Glutamatergic neuron (in vitro differentiated cells): ENCODE measurements at regions not wholly inside any gene's neighbourhood (a gene's known extent, or its start where the extent isn't known, plus 50 kb on each side); places are given as distances from the start of the nearest gene placed in this dataset.

Source experiments
- DNase-seq: peaks from one replicate; pipeline ENCODE4 v3.0.0; 2022
- H3K27ac Mint-ChIP-seq: one replicate; pipeline ENCODE4 v1.8.0; 2020; ENCODE audit warnings: mild to moderate bottlenecking, mixed read lengths, inconsistent platforms; ENCODE audit not compliant: unreplicated experiment
- H3K27me3 Mint-ChIP-seq: one replicate; pipeline ENCODE4 v1.8.0; 2020; ENCODE audit warnings: mild to moderate bottlenecking, moderate library complexity, mixed read lengths, inconsistent platforms; ENCODE audit not compliant: unreplicated experiment
- H3K36me3 Mint-ChIP-seq: one replicate; pipeline ENCODE4 v1.8.0; 2020; ENCODE audit warnings: mild to moderate bottlenecking, mixed read lengths, inconsistent platforms; ENCODE audit not compliant: unreplicated experiment
- H3K4me1 Mint-ChIP-seq: one replicate; pipeline ENCODE4 v1.8.0; 2020; ENCODE audit warnings: mild to moderate bottlenecking, low read depth, mixed read lengths, inconsistent platforms; ENCODE audit not compliant: unreplicated experiment
- H3K4me3 Mint-ChIP-seq: one replicate; pipeline ENCODE4 v1.8.0; 2020; ENCODE audit warnings: mild to moderate bottlenecking, mixed read lengths, inconsistent platforms; ENCODE audit not compliant: unreplicated experiment
- H3K9me3 Mint-ChIP-seq: one replicate; pipeline ENCODE4 v1.8.0; 2020; ENCODE audit warnings: mild to moderate bottlenecking, moderate library complexity, mixed read lengths, inconsistent platforms; ENCODE audit not compliant: unreplicated experiment
- CTCF ChIP-seq: fragments of 200-600 bp; sonication (generic); IDR thresholded peaks from one replicate; pipeline ENCODE4 v1.5.0; 2021; ENCODE audit not compliant: partially characterized antibody, unreplicated experiment

GRCh38 chr11:70669871-70670675 lies 271.7 kb downstream of the CTTN start:
- Mint-ChIP-seq H3K27ac (peak overlapping the region; percentile 94), H3K36me3 (peaks cover 6% of the 10 kb centered on the region), H3K9me3 (peaks cover 12% of the 10 kb centered on the region), H3K4me1 (peaks cover 28% of the 10 kb centered on the region), H3K27me3 (peaks cover 14% of the 10 kb centered on the region), H3K4me3 (peak overlapping the region; percentile 36)
- peak; percentile 84 for DNase-seq
- TF ChIP-seq CTCF, result no peak

- TF ChIP-seq CTCF, result no peak
- H3K36me3 Mint-ChIP-seq, result peaks cover 6% of the 10 kb centered on the region
- H3K4me1 Mint-ChIP-seq, result peaks cover 32% of the 10 kb centered on the region
- peaks cover 14% of the 10 kb centered on the region for H3K27me3 Mint-ChIP-seq
- H3K4me3 Mint-ChIP-seq, result no peak overlapping the region
- no peak for DNase-seq
- peaks cover 12% of the 10 kb centered on the region for H3K9me3 Mint-ChIP-seq
- peak overlapping the region; percentile 70 for H3K27ac Mint-ChIP-seq
These were observed 272.3 kb downstream of the CTTN start for GRCh38 chr11:70670676-70671034.

GRCh38 chr11:70671083-70671482 lies 272.8 kb downstream of the CTTN start:
- DNase-seq, result no peak
- peak overlapping the region; percentile 70 for H3K27ac Mint-ChIP-seq
- TF ChIP-seq CTCF, result no peak

GRCh38 chr11:70671611-70672010 lies 273.3 kb downstream of the CTTN start:
- H3K36me3 Mint-ChIP-seq, result peaks cover 6% of the 10 kb centered on the region
- H3K27me3 Mint-ChIP-seq, result peaks cover 14% of the 10 kb centered on the region
- no peak overlapping the region for H3K4me3 Mint-ChIP-seq

More at GRCh38 chr11:70671083-70671482, 272.8 kb downstream of the CTTN start:
- no peak overlapping the region for H3K4me3 Mint-ChIP-seq
- peaks cover 6% of the 10 kb centered on the region for H3K36me3 Mint-ChIP-seq
- H3K4me1 Mint-ChIP-seq, result peaks cover 32% of the 10 kb centered on the region
- H3K27me3 Mint-ChIP-seq, result peaks cover 14% of the 10 kb centered on the region
- H3K9me3 Mint-ChIP-seq, result peaks cover 12% of the 10 kb centered on the region

More at GRCh38 chr11:70671611-70672010, 273.3 kb downstream of the CTTN start:
- no peak for DNase-seq
- TF ChIP-seq CTCF, result no peak
- H3K4me1 Mint-ChIP-seq, result peaks cover 32% of the 10 kb centered on the region
- peaks cover 12% of the 10 kb centered on the region for H3K9me3 Mint-ChIP-seq
- no peak overlapping the region for H3K27ac Mint-ChIP-seq
